Heart left ventricle (tissue), 16 donors: ENCODE measurements at regions not wholly inside any gene's neighbourhood (a gene's known extent, or its start where the extent isn't known, plus 50 kb on each side); places are given as distances from the start of the nearest gene placed in this dataset.

Experiments used
- ATAC-seq, 4 donors: fragments of 200-7000 bp; cut with Tn5 transposase; one replicate each; pipeline ENCODE4 v1.9.1; 2020 to 2022; ENCODE audit warnings: moderate library complexity in 4 of 4, mild to moderate bottlenecking in 3 of 4, moderate number of reproducible peaks in 1 of 4
- DNase-seq, 5 donors: peaks; one replicate each; pipeline ENCODE4 v3.0.0-alpha.2; 2020
- H3K27ac ChIP-seq, 12 donors: fragments of 200-600 bp; sonication (generic) in 4 of 12; one replicate each; pipeline versions ENCODE4 v1.5.0 to v1.8.0; 2016 to 2022; ENCODE audit warnings: mild to moderate bottlenecking in 2 of 12
- H3K27me3 ChIP-seq, 9 donors: fragments of 200-600 bp; sonication (generic) in 2 of 9; one replicate each; pipeline versions ENCODE4 v1.5.1 to v1.8.0; 2016 to 2022; ENCODE audit warnings: mild to moderate bottlenecking in 3 of 9
- H3K36me3 ChIP-seq, 9 donors: fragments of 200-600 bp; sonication (generic) in 2 of 9; one replicate each; pipeline versions ENCODE4 v1.5.0 to v1.8.0; 2018 to 2022; ENCODE audit warnings: mild to moderate bottlenecking in 2 of 9
- H3K4me1 ChIP-seq, 12 donors: fragments of 200-600 bp; sonication (generic) in 4 of 12; one replicate each; pipeline versions ENCODE4 v1.5.0 to v1.8.0; 2016 to 2022; ENCODE audit warnings: mild to moderate bottlenecking in 3 of 12
- H3K4me3 ChIP-seq, 12 donors: fragments of 200-600 bp; sonication (generic) in 4 of 12; one replicate each; pipeline versions ENCODE4 v1.5.0 to v1.8.0; 2017 to 2022; ENCODE audit warnings: mild to moderate bottlenecking in 9 of 12, moderate library complexity in 4 of 12
- H3K9me3 ChIP-seq, 12 donors: fragments of 200-600 bp; sonication (generic) in 4 of 12; one replicate each; pipeline versions ENCODE4 v1.5.0 to v1.8.0; 2016 to 2022; ENCODE audit warnings: mild to moderate bottlenecking in 1 of 12
- POLR2A ChIP-seq, 2 donors: fragments of 450-650 bp; IDR thresholded peaks; one replicate each; pipeline ENCODE4 v1.6.1; 2017; ENCODE audit warnings: antibody characterized with exemption in 2 of 2, mild to moderate bottlenecking in 2 of 2, moderate library complexity in 2 of 2
- WGBS, 4 donors: extraction: QIAGEN DNeasy Blood & Tissue Kit in 2 of 4; methylation state at CpG; one replicate each; pipeline versions ENCODE4 v1.1.5 to v1.1.7; 2013 to 2018; 5-methylcytosine and 5-hydroxymethylcytosine counted together
- intact Hi-C, 10 donors: fragments of 100-400 bp; cut with DNase I; formaldehyde crosslinking; loops; one replicate each; pipeline versions ENCODE4 v1.11.1 to v1.14.2; 2022
- TF ChIP-seq, protein P1 (sequence below), 12 donors: fragments of 200-600 bp; sonication (generic) in 4 of 12; IDR thresholded peaks; one replicate each; pipeline versions ENCODE4 v1.5.0 to v1.8.0; 2018 to 2022; ENCODE audit warnings: antibody characterized with exemption in 12 of 12, mild to moderate bottlenecking in 5 of 12
- donor health status: ischemic (EF 13 %, LVEDD 7.1; RV severe dilation, severe dysfunction).
- donor health status: healthy with polysubstance abuse.
- donor health status: DM: no; HTN: yes; CAD: no.
- donor health status: DM: no; HTN: no; CAD: no.
- donor health status: ischemic (EF 25% LVEDD 6.9; RV normal size, moderate dysfunction).
- donor health status: ischemic (EF 25% LVEDD 5.7; RV mildly dilated, moderate dysfunction).
- donor health status: healthy.
- donor health status: DM: yes; HTN: yes; CAD: no.
- donor health status: ischemic (EF 35%, LVEDD 5.7; RV mildly dilated, moderate dysfunction).
- donor health status: nonischemic (EF 11% LVEDD 7.7; RV severe dilation, severe dysfunction).
- donor health status: DM: yes; HTN: yes; CAD: no.
- donor health status: PGD.
- donor health status: ischemic (EF 29% LVEDD 5.4; RV normal size, mild dysfunction).
- donor health status: nonischemic (EF 23%, LVEDD 6.1; RV moderate dilation, normal function).

DNA sequence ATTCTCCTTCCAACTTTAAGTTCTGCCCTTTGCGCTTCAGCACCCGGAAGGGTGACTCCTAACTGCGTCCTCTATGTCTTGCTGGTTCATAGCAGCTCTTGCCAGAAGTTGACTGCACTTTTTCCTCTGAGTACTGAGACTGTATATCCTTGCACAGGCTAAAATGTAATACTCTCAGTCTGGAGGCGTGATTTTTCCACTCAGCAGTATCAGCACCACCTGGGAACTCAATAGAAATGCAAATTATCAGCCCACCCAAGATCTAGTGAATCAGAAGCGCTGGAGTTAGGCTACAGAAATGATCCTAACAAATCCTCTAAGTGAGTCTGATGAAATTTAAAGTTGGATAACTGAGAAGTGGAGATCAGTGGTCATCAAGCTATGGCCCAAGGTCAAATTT is 1611.9 kb upstream of the SLC10A2 start:
- Histone ChIP-seq H3K27ac (no peak overlapping the region), H3K27me3 (no peaks in the 10 kb centered on the region), H3K9me3 (no peaks in the 10 kb centered on the region), H3K36me3 (no peaks in the 10 kb centered on the region), H3K4me3 (no peak overlapping the region), H3K4me1 (no peaks in the 10 kb centered on the region)
- TF ChIP-seq, protein P1, sequence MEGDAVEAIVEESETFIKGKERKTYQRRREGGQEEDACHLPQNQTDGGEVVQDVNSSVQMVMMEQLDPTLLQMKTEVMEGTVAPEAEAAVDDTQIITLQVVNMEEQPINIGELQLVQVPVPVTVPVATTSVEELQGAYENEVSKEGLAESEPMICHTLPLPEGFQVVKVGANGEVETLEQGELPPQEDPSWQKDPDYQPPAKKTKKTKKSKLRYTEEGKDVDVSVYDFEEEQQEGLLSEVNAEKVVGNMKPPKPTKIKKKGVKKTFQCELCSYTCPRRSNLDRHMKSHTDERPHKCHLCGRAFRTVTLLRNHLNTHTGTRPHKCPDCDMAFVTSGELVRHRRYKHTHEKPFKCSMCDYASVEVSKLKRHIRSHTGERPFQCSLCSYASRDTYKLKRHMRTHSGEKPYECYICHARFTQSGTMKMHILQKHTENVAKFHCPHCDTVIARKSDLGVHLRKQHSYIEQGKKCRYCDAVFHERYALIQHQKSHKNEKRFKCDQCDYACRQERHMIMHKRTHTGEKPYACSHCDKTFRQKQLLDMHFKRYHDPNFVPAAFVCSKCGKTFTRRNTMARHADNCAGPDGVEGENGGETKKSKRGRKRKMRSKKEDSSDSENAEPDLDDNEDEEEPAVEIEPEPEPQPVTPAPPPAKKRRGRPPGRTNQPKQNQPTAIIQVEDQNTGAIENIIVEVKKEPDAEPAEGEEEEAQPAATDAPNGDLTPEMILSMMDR (IDR thresholded peaks at IDR 0.05): no peak
- ATAC-seq: no peak
- DNase-seq: no peak
- WGBS, 4 donors: 91 to 96% (median 92%) methylated on average over 5 of the region's 5 CpGs
- intact Hi-C loops: no loop called here

DNA sequence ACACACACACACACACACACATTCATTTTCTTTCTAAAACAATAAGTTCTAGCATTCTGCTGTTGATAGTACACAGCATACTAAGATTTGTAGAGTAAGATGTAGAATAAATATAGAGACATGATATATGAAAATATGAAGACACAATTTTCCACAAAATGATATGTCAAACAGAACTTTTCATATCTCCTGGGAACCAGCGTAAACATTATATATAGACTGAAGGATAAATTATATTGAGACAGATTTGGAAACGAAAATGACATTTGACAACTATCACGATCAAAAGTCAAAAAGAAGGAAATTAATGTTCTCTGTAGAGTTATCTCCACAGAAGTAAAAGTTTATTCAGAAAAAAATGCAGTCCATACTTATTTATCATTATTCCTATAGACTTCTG is 1605.7 kb upstream of the SLC10A2 start:
- H3K27ac ChIP-seq: no peak overlapping the region
- intact Hi-C loops: no loop called here
- H3K9me3 ChIP-seq: no peaks in the 10 kb centered on the region
- no peaks in the 10 kb centered on the region for H3K4me1 ChIP-seq
- TF ChIP-seq POLR2A (IDR thresholded peaks at IDR 0.05): no peak
- TF ChIP-seq, protein P1 (IDR thresholded peaks at IDR 0.05): no peak
- H3K36me3 ChIP-seq: no peaks in the 10 kb centered on the region
- 77 to 89% (median 81%) methylated on average over 3 of the region's 3 CpGs for WGBS, 4 donors
- H3K27me3 ChIP-seq: no peaks in the 10 kb centered on the region
- ATAC-seq (no peak), DNase-seq (no peak)
- no peak overlapping the region for H3K4me3 ChIP-seq

DNA sequence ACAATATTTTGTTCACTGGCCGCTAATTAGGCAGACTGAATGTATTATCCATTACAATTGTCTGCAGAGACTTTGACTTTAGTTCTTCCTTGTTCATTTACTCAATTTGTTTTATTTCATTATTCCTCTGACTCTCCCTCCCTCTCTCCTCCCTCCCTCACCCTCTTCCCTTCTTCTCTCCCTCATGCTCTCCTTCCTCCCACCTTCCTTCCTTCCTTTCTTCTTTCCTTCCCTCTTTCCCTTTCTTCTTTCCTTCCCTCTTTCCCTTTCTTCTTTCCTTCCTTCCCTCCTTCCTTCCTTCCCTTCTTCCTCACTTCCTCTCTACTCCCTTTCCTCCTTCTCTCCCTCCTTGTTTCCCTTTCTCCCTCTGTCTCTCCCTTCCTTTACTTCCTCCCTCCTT is 1591.0 kb upstream of the SLC10A2 start:
- Histone ChIP-seq H3K27ac (no peak overlapping the region), H3K4me3 (no peak overlapping the region), H3K27me3 (no peaks in the 10 kb centered on the region), H3K9me3 (no peaks in the 10 kb centered on the region), H3K36me3 (no peaks in the 10 kb centered on the region), H3K4me1 (no peaks in the 10 kb centered on the region)
- intact Hi-C loops: no loop called here
- WGBS, 4 donors: 94 to 100% (median 97%) methylated on average over 1 of the region's 1 CpG
- DNase-seq: no peak
- TF ChIP-seq, protein P1 (IDR thresholded peaks at IDR 0.05): no peak
- no peak for TF ChIP-seq POLR2A (IDR thresholded peaks at IDR 0.05)
- ATAC-seq: no peak

DNA sequence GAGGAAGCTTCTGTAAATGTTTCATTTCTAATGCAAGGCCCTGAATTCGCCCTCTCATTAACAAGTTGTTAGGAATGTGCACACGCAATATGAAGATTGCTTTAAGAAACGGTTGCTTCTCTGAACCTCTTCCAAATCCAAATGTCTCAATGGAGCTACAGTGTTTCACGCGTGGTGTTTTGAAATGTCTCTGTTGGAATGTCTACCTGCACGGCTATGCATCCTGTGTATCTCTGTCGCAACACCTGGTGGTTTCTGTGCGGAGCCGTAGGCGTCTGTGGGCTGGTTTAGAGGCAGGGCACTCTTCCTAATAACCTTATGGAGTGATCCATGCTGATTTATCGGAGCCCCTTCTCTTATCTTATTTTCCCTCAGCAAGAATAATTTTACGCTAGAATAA is 1584.2 kb upstream of the SLC10A2 start:
- Histone ChIP-seq H3K9me3 (no peaks in the 10 kb centered on the region), H3K27me3 (no peaks in the 10 kb centered on the region), H3K4me1 (no peaks in the 10 kb centered on the region), H3K27ac (no peak overlapping the region), H3K36me3 (no peaks in the 10 kb centered on the region), H3K4me3 (no peak overlapping the region)
- 91 to 97% (median 93%) methylated on average over 12 of the region's 12 CpGs for WGBS, 4 donors
- no peak for TF ChIP-seq POLR2A (IDR thresholded peaks at IDR 0.05)
- TF ChIP-seq, protein P1 (IDR thresholded peaks at IDR 0.05): no peak
- intact Hi-C loops: no loop called here
- DNase-seq (no peak), ATAC-seq (no peak)
